GM12878 (cell line): ENCODE measurements at regions not wholly inside any gene's neighbourhood (a gene's known extent, or its start where the extent isn't known, plus 50 kb on each side); places are given as distances from the start of the nearest gene placed in this dataset.

ENCODE experiments used
- GATAD2B ChIP-seq: fragments of 450-650 bp; conservative IDR thresholded peaks from 2 replicates; pipeline ENCODE4 v1.6.1; 2017; ENCODE audit warnings: low read depth, mild to moderate bottlenecking, moderate library complexity
- KLF5 ChIP-seq: fragments of 450-650 bp; IDR thresholded peaks from 2 replicates; pipeline ENCODE4 v1.6.1; 2014; ENCODE audit warnings: mild to moderate bottlenecking; ENCODE audit not compliant: partially characterized antibody
- POU2F2 ChIP-seq: IDR thresholded peaks from 3 replicates; pipeline ENCODE4 v1.6.1; 2011; ENCODE audit warnings: low read depth, mild to moderate bottlenecking, low read length, borderline replicate concordance
- SP1 ChIP-seq: IDR thresholded peaks from one replicate; pipeline ENCODE4 v1.6.1; 2011; ENCODE audit warnings: low read depth, low read length
- SREBF1 ChIP-seq: IDR thresholded peaks from 2 replicates; pipeline ENCODE4 v1.6.1; 2012; ENCODE audit warnings: mild to moderate bottlenecking, low read length
- ZBED1 ChIP-seq: IDR thresholded peaks from 2 replicates; pipeline ENCODE4 v1.6.1; 2016; ENCODE audit warnings: borderline replicate concordance
- TF ChIP-seq, protein P1 (sequence below): fragments of 450-650 bp; formaldehyde crosslinking; IDR thresholded peaks from 2 replicates; pipeline ENCODE4 v1.4.0; 2022; ENCODE audit warnings: mild to moderate bottlenecking, moderate library complexity
- TF ChIP-seq, protein P2 (sequence below): fragments of 450-650 bp; IDR thresholded peaks from 2 replicates; pipeline ENCODE4 v1.6.1; 2017; ENCODE audit warnings: low read depth, mild to moderate bottlenecking, moderate library complexity
- TF ChIP-seq, protein P3 (sequence below): IDR thresholded peaks from 2 replicates; pipeline ENCODE4 v1.6.1; 2011; ENCODE audit warnings: borderline replicate concordance, low read depth, mild to moderate bottlenecking, moderate library complexity, mixed read lengths, low read length; ENCODE audit not compliant: insufficient read depth; ENCODE audit errors: extremely low read length
- TF ChIP-seq, protein P4 (sequence below): fragments of 450-650 bp; IDR thresholded peaks from 2 replicates; pipeline ENCODE4 v1.6.1; 2017; ENCODE audit warnings: mild to moderate bottlenecking, moderate library complexity

DNA sequence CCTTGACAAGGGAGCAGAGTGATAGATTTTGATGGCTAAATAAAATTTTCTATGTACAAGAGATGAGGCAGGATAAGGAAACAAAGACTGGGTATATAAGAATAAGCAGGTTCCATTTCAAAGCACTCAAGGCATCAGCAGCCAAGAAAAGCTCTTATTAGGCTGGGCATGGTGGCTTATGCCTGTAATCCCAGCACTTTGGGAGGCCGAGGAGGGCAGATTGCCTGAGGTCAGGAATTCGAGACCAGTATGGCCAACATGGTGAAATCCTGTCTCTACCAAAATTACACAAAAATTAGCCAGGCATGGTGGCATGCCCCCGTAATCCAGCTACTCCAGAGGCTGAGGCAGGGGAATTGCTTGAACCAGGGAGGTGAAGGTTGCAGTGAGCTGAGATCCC lies 563.4 kb upstream of the CCDC179 start (continued):
- no peak for TF ChIP-seq SP1
- no peak for TF ChIP-seq KLF5
- TF ChIP-seq, protein P1, sequence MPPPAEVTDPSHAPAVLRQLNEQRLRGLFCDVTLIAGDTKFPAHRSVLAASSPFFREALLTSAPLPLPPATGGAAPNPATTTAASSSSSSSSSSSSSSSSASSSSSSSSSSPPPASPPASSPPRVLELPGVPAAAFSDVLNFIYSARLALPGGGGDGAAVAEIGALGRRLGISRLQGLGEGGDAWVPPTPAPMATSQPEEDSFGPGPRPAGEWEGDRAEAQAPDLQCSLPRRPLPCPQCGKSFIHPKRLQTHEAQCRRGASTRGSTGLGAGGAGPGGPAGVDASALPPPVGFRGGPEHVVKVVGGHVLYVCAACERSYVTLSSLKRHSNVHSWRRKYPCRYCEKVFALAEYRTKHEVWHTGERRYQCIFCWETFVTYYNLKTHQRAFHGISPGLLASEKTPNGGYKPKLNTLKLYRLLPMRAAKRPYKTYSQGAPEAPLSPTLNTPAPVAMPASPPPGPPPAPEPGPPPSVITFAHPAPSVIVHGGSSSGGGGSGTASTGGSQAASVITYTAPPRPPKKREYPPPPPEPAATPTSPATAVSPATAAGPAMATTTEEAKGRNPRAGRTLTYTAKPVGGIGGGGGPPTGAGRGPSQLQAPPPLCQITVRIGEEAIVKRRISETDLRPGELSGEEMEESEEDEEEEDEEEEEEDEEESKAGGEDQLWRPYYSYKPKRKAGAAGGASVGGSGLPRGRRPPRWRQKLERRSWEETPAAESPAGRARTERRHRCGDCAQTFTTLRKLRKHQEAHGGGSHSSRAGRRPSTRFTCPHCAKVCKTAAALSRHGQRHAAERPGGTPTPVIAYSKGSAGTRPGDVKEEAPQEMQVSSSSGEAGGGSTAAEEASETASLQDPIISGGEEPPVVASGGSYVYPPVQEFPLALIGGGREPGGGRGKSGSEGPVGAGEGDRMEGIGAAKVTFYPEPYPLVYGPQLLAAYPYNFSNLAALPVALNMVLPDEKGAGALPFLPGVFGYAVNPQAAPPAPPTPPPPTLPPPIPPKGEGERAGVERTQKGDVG (CRISPR knock-in tag): no peak
- TF ChIP-seq SREBF1: no peak
- TF ChIP-seq, protein P2, sequence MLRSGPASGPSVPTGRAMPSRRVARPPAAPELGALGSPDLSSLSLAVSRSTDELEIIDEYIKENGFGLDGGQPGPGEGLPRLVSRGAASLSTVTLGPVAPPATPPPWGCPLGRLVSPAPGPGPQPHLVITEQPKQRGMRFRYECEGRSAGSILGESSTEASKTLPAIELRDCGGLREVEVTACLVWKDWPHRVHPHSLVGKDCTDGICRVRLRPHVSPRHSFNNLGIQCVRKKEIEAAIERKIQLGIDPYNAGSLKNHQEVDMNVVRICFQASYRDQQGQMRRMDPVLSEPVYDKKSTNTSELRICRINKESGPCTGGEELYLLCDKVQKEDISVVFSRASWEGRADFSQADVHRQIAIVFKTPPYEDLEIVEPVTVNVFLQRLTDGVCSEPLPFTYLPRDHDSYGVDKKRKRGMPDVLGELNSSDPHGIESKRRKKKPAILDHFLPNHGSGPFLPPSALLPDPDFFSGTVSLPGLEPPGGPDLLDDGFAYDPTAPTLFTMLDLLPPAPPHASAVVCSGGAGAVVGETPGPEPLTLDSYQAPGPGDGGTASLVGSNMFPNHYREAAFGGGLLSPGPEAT: no peak
- TF ChIP-seq POU2F2: no peak
- TF ChIP-seq ZBED1: no peak
- TF ChIP-seq, protein P3, sequence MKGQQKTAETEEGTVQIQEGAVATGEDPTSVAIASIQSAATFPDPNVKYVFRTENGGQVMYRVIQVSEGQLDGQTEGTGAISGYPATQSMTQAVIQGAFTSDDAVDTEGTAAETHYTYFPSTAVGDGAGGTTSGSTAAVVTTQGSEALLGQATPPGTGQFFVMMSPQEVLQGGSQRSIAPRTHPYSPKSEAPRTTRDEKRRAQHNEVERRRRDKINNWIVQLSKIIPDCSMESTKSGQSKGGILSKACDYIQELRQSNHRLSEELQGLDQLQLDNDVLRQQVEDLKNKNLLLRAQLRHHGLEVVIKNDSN: no peak
- TF ChIP-seq, protein P4, sequence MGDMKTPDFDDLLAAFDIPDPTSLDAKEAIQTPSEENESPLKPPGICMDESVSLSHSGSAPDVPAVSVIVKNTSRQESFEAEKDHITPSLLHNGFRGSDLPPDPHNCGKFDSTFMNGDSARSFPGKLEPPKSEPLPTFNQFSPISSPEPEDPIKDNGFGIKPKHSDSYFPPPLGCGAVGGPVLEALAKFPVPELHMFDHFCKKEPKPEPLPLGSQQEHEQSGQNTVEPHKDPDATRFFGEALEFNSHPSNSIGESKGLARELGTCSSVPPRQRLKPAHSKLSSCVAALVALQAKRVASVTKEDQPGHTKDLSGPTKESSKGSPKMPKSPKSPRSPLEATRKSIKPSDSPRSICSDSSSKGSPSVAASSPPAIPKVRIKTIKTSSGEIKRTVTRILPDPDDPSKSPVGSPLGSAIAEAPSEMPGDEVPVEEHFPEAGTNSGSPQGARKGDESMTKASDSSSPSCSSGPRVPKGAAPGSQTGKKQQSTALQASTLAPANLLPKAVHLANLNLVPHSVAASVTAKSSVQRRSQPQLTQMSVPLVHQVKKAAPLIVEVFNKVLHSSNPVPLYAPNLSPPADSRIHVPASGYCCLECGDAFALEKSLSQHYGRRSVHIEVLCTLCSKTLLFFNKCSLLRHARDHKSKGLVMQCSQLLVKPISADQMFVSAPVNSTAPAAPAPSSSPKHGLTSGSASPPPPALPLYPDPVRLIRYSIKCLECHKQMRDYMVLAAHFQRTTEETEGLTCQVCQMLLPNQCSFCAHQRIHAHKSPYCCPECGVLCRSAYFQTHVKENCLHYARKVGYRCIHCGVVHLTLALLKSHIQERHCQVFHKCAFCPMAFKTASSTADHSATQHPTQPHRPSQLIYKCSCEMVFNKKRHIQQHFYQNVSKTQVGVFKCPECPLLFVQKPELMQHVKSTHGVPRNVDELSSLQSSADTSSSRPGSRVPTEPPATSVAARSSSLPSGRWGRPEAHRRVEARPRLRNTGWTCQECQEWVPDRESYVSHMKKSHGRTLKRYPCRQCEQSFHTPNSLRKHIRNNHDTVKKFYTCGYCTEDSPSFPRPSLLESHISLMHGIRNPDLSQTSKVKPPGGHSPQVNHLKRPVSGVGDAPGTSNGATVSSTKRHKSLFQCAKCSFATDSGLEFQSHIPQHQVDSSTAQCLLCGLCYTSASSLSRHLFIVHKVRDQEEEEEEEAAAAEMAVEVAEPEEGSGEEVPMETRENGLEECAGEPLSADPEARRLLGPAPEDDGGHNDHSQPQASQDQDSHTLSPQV: no peak
- TF ChIP-seq GATAD2B: no peak
- TF ChIP-seq, all 136 proteins: peak for 0
